ENCODE measurements at regions not wholly inside any gene's neighbourhood (a gene's known extent, or its start where the extent isn't known, plus 50 kb on each side); places are given as distances from the start of the nearest gene placed in this dataset.
"Not testable (repeated sequence)": the region's sequence is repeated elsewhere in the genome, so short reads cannot be mapped to it uniquely, and the experiment has no call there.

GRCh38 chr7:142626420-142627035, 122.7 kb upstream of the PRSS1 start:
- H3K9me3 ChIP-seq (ENCODE audit: insufficient read depth, low read length) = no peaks in the 10 kb centered on the region
- peak; percentile 60 for DNase-seq (ENCODE audit: low read depth, low spot score)
- no peak overlapping the region for H3K4me3 ChIP-seq (ENCODE audit: insufficient read length, low read depth)
- H3K9ac ChIP-seq (ENCODE audit: insufficient read length, low read depth) = no peak overlapping the region
- peaks cover 4% of the 10 kb centered on the region for H3K27me3 ChIP-seq (ENCODE audit: insufficient read depth, insufficient read length)
- H3K36me3 ChIP-seq (ENCODE audit: insufficient read depth, insufficient read length, low read length) = no peaks in the 10 kb centered on the region
- H3K4me1 ChIP-seq (ENCODE audit: insufficient read depth, insufficient read length) = no peaks in the 10 kb centered on the region
- no peak for TF ChIP-seq YY1 (IDR thresholded peaks at IDR 0.05; ENCODE audit: insufficient read depth, insufficient read length)
- no peak for TF ChIP-seq SUZ12 (IDR thresholded peaks at IDR 0.05; ENCODE audit: extremely low read depth, insufficient read depth, insufficient read length)
- TF ChIP-seq ZNF274 (IDR thresholded peaks at IDR 0.05; ENCODE audit: low read depth, low read length) = no peak

GRCh38 chr7:142625216-142625615, 124.1 kb upstream of the PRSS1 start:
- not testable (repeated sequence) for H3K36me3 ChIP-seq (ENCODE audit: insufficient read depth, insufficient read length, low read length); H3K4me3 ChIP-seq (ENCODE audit: insufficient read length, low read depth); H3K9me3 ChIP-seq (ENCODE audit: insufficient read depth, low read length); H3K4me1 ChIP-seq (ENCODE audit: insufficient read depth, insufficient read length); DNase-seq (ENCODE audit: low read depth, low spot score); H3K9ac ChIP-seq (ENCODE audit: insufficient read length, low read depth); H3K27me3 ChIP-seq (ENCODE audit: insufficient read depth, insufficient read length)

- Histone ChIP-seq H3K4me3 (ENCODE audit: insufficient read length, low read depth) (no peak overlapping the region), H3K9me3 (ENCODE audit: insufficient read depth, low read length) (no peaks in the 10 kb centered on the region), H3K4me1 (ENCODE audit: insufficient read depth, insufficient read length) (no peaks in the 10 kb centered on the region), H3K36me3 (ENCODE audit: insufficient read depth, insufficient read length, low read length) (no peaks in the 10 kb centered on the region), H3K9ac (ENCODE audit: insufficient read length, low read depth) (no peak overlapping the region), H3K27me3 (ENCODE audit: insufficient read depth, insufficient read length) (no peaks in the 10 kb centered on the region)
- no peak for TF ChIP-seq SUZ12 (IDR thresholded peaks at IDR 0.05; ENCODE audit: extremely low read depth, insufficient read depth, insufficient read length)
- no peak for TF ChIP-seq ZNF274 (IDR thresholded peaks at IDR 0.05; ENCODE audit: low read depth, low read length)
- no peak for TF ChIP-seq YY1 (IDR thresholded peaks at IDR 0.05; ENCODE audit: insufficient read depth, insufficient read length)
- no peak for DNase-seq (ENCODE audit: low read depth, low spot score)
Observed at GRCh38 chr7:142620402-142620801, 128.9 kb upstream of the PRSS1 start.

- Histone ChIP-seq H3K9me3 (ENCODE audit: insufficient read depth, low read length) (no peaks in the 10 kb centered on the region), H3K4me3 (ENCODE audit: insufficient read length, low read depth) (no peak overlapping the region), H3K27me3 (ENCODE audit: insufficient read depth, insufficient read length) (no peaks in the 10 kb centered on the region), H3K9ac (ENCODE audit: insufficient read length, low read depth) (no peak overlapping the region), H3K36me3 (ENCODE audit: insufficient read depth, insufficient read length, low read length) (no peaks in the 10 kb centered on the region), H3K4me1 (ENCODE audit: insufficient read depth, insufficient read length) (no peaks in the 10 kb centered on the region)
- no peak for DNase-seq (ENCODE audit: low read depth, low spot score)
- TF ChIP-seq YY1 (IDR thresholded peaks at IDR 0.05; ENCODE audit: insufficient read depth, insufficient read length) = no peak
Observed at GRCh38 chr7:142618655-142619351, 130.5 kb upstream of the PRSS1 start.

- Histone ChIP-seq H3K27me3 (ENCODE audit: insufficient read depth, insufficient read length) (no peaks in the 10 kb centered on the region), H3K9me3 (ENCODE audit: insufficient read depth, low read length) (no peaks in the 10 kb centered on the region), H3K36me3 (ENCODE audit: insufficient read depth, insufficient read length, low read length) (no peaks in the 10 kb centered on the region), H3K9ac (ENCODE audit: insufficient read length, low read depth) (no peak overlapping the region), H3K4me1 (ENCODE audit: insufficient read depth, insufficient read length) (no peaks in the 10 kb centered on the region), H3K4me3 (ENCODE audit: insufficient read length, low read depth) (no peak overlapping the region)
- no peak for DNase-seq (ENCODE audit: low read depth, low spot score)
- TF ChIP-seq ZNF274 (IDR thresholded peaks at IDR 0.05; ENCODE audit: low read depth, low read length) (no peak), YY1 (IDR thresholded peaks at IDR 0.05; ENCODE audit: insufficient read depth, insufficient read length) (no peak), SUZ12 (IDR thresholded peaks at IDR 0.05; ENCODE audit: extremely low read depth, insufficient read depth, insufficient read length) (no peak)
Observed at GRCh38 chr7:142616842-142617241, 132.4 kb upstream of the PRSS1 start.

- no peak overlapping the region for H3K9ac ChIP-seq (ENCODE audit: insufficient read length, low read depth)
- H3K9me3 ChIP-seq (ENCODE audit: insufficient read depth, low read length) = no peaks in the 10 kb centered on the region
- no peak overlapping the region for H3K4me3 ChIP-seq (ENCODE audit: insufficient read length, low read depth)
- no peak for DNase-seq (ENCODE audit: low read depth, low spot score)
- TF ChIP-seq YY1 (IDR thresholded peaks at IDR 0.05; ENCODE audit: insufficient read depth, insufficient read length) (no peak), SUZ12 (IDR thresholded peaks at IDR 0.05; ENCODE audit: extremely low read depth, insufficient read depth, insufficient read length) (no peak), ZNF274 (IDR thresholded peaks at IDR 0.05; ENCODE audit: low read depth, low read length) (no peak)
- no peaks in the 10 kb centered on the region for H3K36me3 ChIP-seq (ENCODE audit: insufficient read depth, insufficient read length, low read length)
- no peaks in the 10 kb centered on the region for H3K4me1 ChIP-seq (ENCODE audit: insufficient read depth, insufficient read length)
- H3K27me3 ChIP-seq (ENCODE audit: insufficient read depth, insufficient read length) = no peaks in the 10 kb centered on the region
Observed at GRCh38 chr7:142616121-142616643, 133.1 kb upstream of the PRSS1 start.

- no peaks in the 10 kb centered on the region for H3K9me3 ChIP-seq (ENCODE audit: insufficient read depth, low read length)
- TF ChIP-seq YY1 (IDR thresholded peaks at IDR 0.05; ENCODE audit: insufficient read depth, insufficient read length) (no peak), SUZ12 (IDR thresholded peaks at IDR 0.05; ENCODE audit: extremely low read depth, insufficient read depth, insufficient read length) (no peak), ZNF274 (IDR thresholded peaks at IDR 0.05; ENCODE audit: low read depth, low read length) (no peak)
- H3K36me3 ChIP-seq (ENCODE audit: insufficient read depth, insufficient read length, low read length) = no peaks in the 10 kb centered on the region
- H3K4me1 ChIP-seq (ENCODE audit: insufficient read depth, insufficient read length) = no peaks in the 10 kb centered on the region
- no peak overlapping the region for H3K9ac ChIP-seq (ENCODE audit: insufficient read length, low read depth)
- H3K4me3 ChIP-seq (ENCODE audit: insufficient read length, low read depth) = no peak overlapping the region
- no peaks in the 10 kb centered on the region for H3K27me3 ChIP-seq (ENCODE audit: insufficient read depth, insufficient read length)
- DNase-seq (ENCODE audit: low read depth, low spot score) = no peak
Observed at GRCh38 chr7:142615508-142615907, 133.8 kb upstream of the PRSS1 start.
